Lung (tissue), 11 donors: ENCODE measurements at regions not wholly inside any gene's neighbourhood (a gene's known extent, or its start where the extent isn't known, plus 50 kb on each side); places are given as distances from the start of the nearest gene placed in this dataset.

Experiments used
- ATAC-seq: fragments of 200-7000 bp; cut with Tn5 transposase; one replicate; pipeline ENCODE4 v1.9.1; 2020; ENCODE audit warnings: moderate number of reproducible peaks; ENCODE audit not compliant: insufficient read depth, low FRiP score
- DNase-seq, 3 donors: peaks; one replicate each; pipeline ENCODE4 v3.0.0-alpha.2; 2013 to 2017
- H3K27ac ChIP-seq, 2 donors: one replicate each; pipeline ENCODE4 v1.5.1; 2013; ENCODE audit warnings: mild to moderate bottlenecking in 2 of 2, moderate library complexity in 2 of 2, control low read depth in 1 of 2, inconsistent platforms in 1 of 2, low read depth in 1 of 2, low read length in 1 of 2
- H3K27me3 ChIP-seq, 3 donors: one replicate each; pipeline ENCODE4 v1.5.1; 2013; ENCODE audit warnings: low read length in 2 of 3; ENCODE audit not compliant: control insufficient read depth in 3 of 3, insufficient read depth in 3 of 3
- H3K36me3 ChIP-seq, 4 donors: one replicate each; pipeline ENCODE4 v1.5.1; 2013; ENCODE audit warnings: low read length in 4 of 4, mild to moderate bottlenecking in 1 of 4, moderate library complexity in 1 of 4; ENCODE audit not compliant: control insufficient read depth in 4 of 4, insufficient read depth in 4 of 4
- H3K4me1 ChIP-seq, 5 donors: one replicate each; pipeline ENCODE4 v1.5.1; 2013; ENCODE audit warnings: low read length in 5 of 5, mild to moderate bottlenecking in 2 of 5, moderate library complexity in 1 of 5; ENCODE audit not compliant: control insufficient read depth in 5 of 5, insufficient read depth in 5 of 5
- H3K4me3 ChIP-seq: one replicate; pipeline ENCODE4 v1.5.1; 2013; ENCODE audit warnings: mild to moderate bottlenecking, control low read depth, moderate library complexity
- H3K9ac ChIP-seq, 2 donors: one replicate each; pipeline ENCODE4 v1.5.1; 2013; ENCODE audit warnings: low read length in 2 of 2, control low read depth in 1 of 2; ENCODE audit not compliant: insufficient read depth in 1 of 2
- H3K9me3 ChIP-seq, 4 donors: one replicate each; pipeline ENCODE4 v1.5.1; 2013; ENCODE audit warnings: low read length in 3 of 4, mild to moderate bottlenecking in 1 of 4, moderate library complexity in 1 of 4; ENCODE audit not compliant: control insufficient read depth in 4 of 4, insufficient read depth in 3 of 4
- WGBS, 2 donors: extraction: QIAGEN DNeasy Blood & Tissue Kit; methylation state at CpG; one replicate each; pipeline ENCODE4 v1.1.7; 2013; 5-methylcytosine and 5-hydroxymethylcytosine counted together
- TF ChIP-seq, protein P1 (sequence below): IDR thresholded peaks from 2 replicates; pipeline ENCODE4 v1.5.1; 2012; ENCODE audit warnings: mild to moderate bottlenecking; ENCODE audit errors: control extremely low read depth, extremely low read depth
- donor health status: control.
- donor health status: control.
- donor health status: Bipolar disorder and iron deficiency.
- donor health status: healthy.
- donor health status: DM: yes; HTN: yes; CAD: no.

DNA sequence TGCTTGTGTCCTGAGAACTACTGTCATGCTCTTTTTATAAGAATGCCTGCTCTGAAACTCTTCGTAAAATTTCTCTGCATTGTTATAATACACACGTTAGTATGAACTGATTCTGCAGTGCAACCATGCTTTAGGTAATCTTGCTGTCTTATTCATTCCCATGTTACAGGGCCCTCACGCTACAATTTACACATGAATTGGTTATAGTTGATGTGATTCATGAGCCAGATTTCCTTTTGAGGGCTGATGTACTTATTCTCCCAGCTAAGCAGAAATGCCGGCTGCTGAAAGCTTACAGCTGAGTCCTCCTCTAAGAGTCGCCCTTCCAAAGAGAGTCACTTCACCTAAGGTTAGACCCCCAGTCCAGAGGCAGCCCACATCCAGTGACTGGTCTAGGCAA is 233.5 kb upstream of the PCSK5 start:
- DNase-seq (no peak), ATAC-seq (no peak)
- H3K27me3 ChIP-seq = no peaks in the 10 kb centered on the region
- no peaks in the 10 kb centered on the region for H3K4me1 ChIP-seq
- WGBS, 2 donors = 70 to 83% methylated on average over 5 of the region's 5 CpGs
- TF ChIP-seq, protein P1, sequence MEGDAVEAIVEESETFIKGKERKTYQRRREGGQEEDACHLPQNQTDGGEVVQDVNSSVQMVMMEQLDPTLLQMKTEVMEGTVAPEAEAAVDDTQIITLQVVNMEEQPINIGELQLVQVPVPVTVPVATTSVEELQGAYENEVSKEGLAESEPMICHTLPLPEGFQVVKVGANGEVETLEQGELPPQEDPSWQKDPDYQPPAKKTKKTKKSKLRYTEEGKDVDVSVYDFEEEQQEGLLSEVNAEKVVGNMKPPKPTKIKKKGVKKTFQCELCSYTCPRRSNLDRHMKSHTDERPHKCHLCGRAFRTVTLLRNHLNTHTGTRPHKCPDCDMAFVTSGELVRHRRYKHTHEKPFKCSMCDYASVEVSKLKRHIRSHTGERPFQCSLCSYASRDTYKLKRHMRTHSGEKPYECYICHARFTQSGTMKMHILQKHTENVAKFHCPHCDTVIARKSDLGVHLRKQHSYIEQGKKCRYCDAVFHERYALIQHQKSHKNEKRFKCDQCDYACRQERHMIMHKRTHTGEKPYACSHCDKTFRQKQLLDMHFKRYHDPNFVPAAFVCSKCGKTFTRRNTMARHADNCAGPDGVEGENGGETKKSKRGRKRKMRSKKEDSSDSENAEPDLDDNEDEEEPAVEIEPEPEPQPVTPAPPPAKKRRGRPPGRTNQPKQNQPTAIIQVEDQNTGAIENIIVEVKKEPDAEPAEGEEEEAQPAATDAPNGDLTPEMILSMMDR = no peak
- no peak overlapping the region for H3K9ac ChIP-seq
- no peak overlapping the region for H3K4me3 ChIP-seq
- no peaks in the 10 kb centered on the region for H3K9me3 ChIP-seq
- no peaks in the 10 kb centered on the region for H3K36me3 ChIP-seq
- no peak overlapping the region for H3K27ac ChIP-seq

DNA sequence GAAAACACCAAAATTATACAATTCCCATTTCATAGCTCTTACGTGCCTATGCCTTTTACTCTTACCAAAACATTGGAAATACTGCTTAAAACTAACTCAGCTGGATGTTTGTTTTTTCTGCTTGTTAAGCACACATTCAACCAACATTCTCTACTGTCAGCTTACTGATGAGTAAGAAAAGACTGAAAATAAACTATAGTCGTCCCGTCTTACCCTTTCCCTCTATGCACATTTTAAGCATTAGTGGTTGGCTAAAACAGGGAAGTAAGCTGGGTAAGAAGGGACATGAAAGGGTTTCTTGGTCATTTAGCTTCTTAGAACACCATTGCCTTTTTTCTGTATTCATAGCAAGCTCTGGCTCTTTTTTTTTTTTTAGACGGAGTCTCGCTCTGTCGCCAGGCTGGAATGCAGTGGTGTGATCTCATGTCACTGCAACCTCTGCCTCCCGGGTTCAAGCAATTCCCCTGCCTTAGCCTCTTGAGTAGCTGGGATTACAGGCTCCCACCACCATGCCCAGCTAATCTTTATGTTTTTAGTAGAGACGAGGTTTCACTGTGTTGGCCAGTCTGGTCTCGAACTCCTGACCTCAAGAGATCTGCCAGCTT is 232.1 kb upstream of the PCSK5 start:
- Histone ChIP-seq H3K4me1 (no peaks in the 10 kb centered on the region), H3K9me3 (no peaks in the 10 kb centered on the region), H3K27ac (no peak overlapping the region), H3K27me3 (no peaks in the 10 kb centered on the region), H3K4me3 (no peak overlapping the region), H3K9ac (peak overlapping the region in 1 of 2 donors; percentile 20), H3K36me3 (no peaks in the 10 kb centered on the region)
- no peak for ATAC-seq
- WGBS, 2 donors = 61 to 77% methylated on average over 9 of the region's 9 CpGs
- TF ChIP-seq, protein P1 = no peak
- peak in 1 of 3 donors; percentile 6 for DNase-seq

- no peak overlapping the region for H3K9ac ChIP-seq
- H3K4me1 ChIP-seq = peaks cover 0 to 3% (median 0%) of the 10 kb centered on the region in 5 donors
- WGBS, 2 donors = 53 to 75% methylated on average over 4 of the region's 4 CpGs
- DNase-seq (peak in 1 of 3 donors; percentile 33), ATAC-seq (no peak)
- H3K27ac ChIP-seq = no peak overlapping the region
- no peaks in the 10 kb centered on the region for H3K9me3 ChIP-seq
- H3K4me3 ChIP-seq = no peak overlapping the region
- TF ChIP-seq, protein P1 = no peak
- no peaks in the 10 kb centered on the region for H3K36me3 ChIP-seq
- H3K27me3 ChIP-seq = no peaks in the 10 kb centered on the region
Measured at GRCh38 chr9:75664597-75664996, 225.9 kb upstream of the PCSK5 start.
